DOHH2 (cell line): ENCODE measurements at regions not wholly inside any gene's neighbourhood (a gene's known extent, or its start where the extent isn't known, plus 50 kb on each side); places are given as distances from the start of the nearest gene placed in this dataset.
"Not testable (repeated sequence)": the region's sequence is repeated elsewhere in the genome, so short reads cannot be mapped to it uniquely, and the experiment has no call there.

ENCODE experiments used
- H3F3A ChIP-seq: fragments of 200-600 bp; sonication (generic), shearing (Covaris generic); 2 replicates; pipeline ENCODE4 v1.6.0; 2016; ENCODE audit warnings: antibody characterized with exemption, mild to moderate bottlenecking; ENCODE audit not compliant: control insufficient read depth, insufficient read depth
- H3K27ac ChIP-seq: fragments of 200-600 bp; sonication (generic); 2 replicates; pipeline ENCODE4 v1.5.1; 2014; ENCODE audit warnings: low read depth, mild to moderate bottlenecking, low read length, moderate library complexity
- H3K27me3 ChIP-seq: fragments of 200-600 bp; sonication (generic); 2 replicates; pipeline ENCODE4 v1.6.1; 2014; ENCODE audit warnings: mild to moderate bottlenecking, low read length, mixed read lengths; ENCODE audit not compliant: control insufficient read depth
- H3K36me3 ChIP-seq: fragments of 200-600 bp; sonication (generic); 2 replicates; pipeline ENCODE4 v1.6.1; 2014; ENCODE audit warnings: mild to moderate bottlenecking, low read length, moderate library complexity, mixed read lengths; ENCODE audit not compliant: control insufficient read depth
- H3K4me1 ChIP-seq: fragments of 200-600 bp; sonication (generic); 2 replicates; pipeline ENCODE4 v1.6.1; 2014; ENCODE audit warnings: mild to moderate bottlenecking, low read length, mixed read lengths; ENCODE audit not compliant: control insufficient read depth
- H3K4me2 ChIP-seq: fragments of 200-600 bp; sonication (generic); 2 replicates; pipeline ENCODE4 v1.6.0; 2014; ENCODE audit warnings: mild to moderate bottlenecking, low read length, moderate library complexity
- H3K4me3 ChIP-seq: fragments of 200-600 bp; sonication (generic); 2 replicates; pipeline ENCODE4 v1.5.1; 2014; ENCODE audit warnings: mild to moderate bottlenecking, low read length, mixed read lengths
- H3K79me2 ChIP-seq: fragments of 200-600 bp; sonication (generic); 2 replicates; pipeline ENCODE4 v1.6.1; 2014; ENCODE audit warnings: mild to moderate bottlenecking, low read length, mixed read lengths; ENCODE audit not compliant: control insufficient read depth
- H3K9me2 ChIP-seq: fragments of 200-600 bp; sonication (generic); replicated peaks from 2 replicates; pipeline ENCODE4 v1.6.1; 2014; ENCODE audit warnings: mild to moderate bottlenecking, low read length, mixed read lengths; ENCODE audit not compliant: control insufficient read depth
- H3K9me3 ChIP-seq: fragments of 200-600 bp; sonication (generic); 2 replicates; pipeline ENCODE4 v1.6.1; 2014; ENCODE audit warnings: antibody characterized with exemption, low read length, mixed read lengths; ENCODE audit not compliant: control insufficient read depth, insufficient read depth
- H4K20me1 ChIP-seq: fragments of 200-600 bp; sonication (generic); 2 replicates; pipeline ENCODE4 v1.6.0; 2014; ENCODE audit warnings: low read depth, mild to moderate bottlenecking, antibody characterized with exemption, low read length, moderate library complexity; ENCODE audit not compliant: control insufficient read depth, insufficient read depth
- EZH2phosphoT487 ChIP-seq: fragments of 200-600 bp; sonication (generic); IDR thresholded peaks from 2 replicates; pipeline ENCODE4 v1.6.1; 2017; ENCODE audit warnings: borderline replicate concordance, mild to moderate bottlenecking, antibody characterized with exemption, low read length, moderate library complexity, mixed read lengths
- TF ChIP-seq, protein P1 (sequence below): fragments of 200-600 bp; sonication (generic); IDR thresholded peaks from one replicate; pipeline ENCODE4 v1.5.1; 2014; ENCODE audit warnings: antibody characterized with exemption, mild to moderate bottlenecking, low read depth, low read length; ENCODE audit not compliant: poor library complexity, severe bottlenecking

DNA sequence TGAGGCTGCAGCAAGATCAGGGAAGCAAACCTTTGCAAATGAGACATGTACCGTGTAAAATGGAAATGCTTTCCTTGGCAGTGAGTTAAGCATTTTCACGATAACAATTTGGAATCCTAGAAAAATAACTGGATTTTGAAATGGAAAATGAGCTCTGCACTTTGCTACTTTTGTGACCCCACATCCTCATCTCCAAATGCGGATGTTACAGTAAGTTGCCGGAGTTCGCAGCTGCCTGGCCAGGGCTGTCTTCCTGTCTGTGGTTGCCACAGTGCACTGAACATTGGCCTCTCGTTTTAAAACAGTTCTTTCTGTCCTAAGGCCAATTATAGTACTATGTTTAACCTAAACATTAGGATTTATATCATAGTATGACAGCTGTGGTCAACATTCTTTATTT, 136.2 kb upstream of the FZD8 start:
- Histone ChIP-seq H4K20me1 (no peaks in the 10 kb centered on the region), H3K4me2 (no peak overlapping the region), H3F3A (no peaks in the 10 kb centered on the region), H3K4me3 (no peak overlapping the region), H3K36me3 (no peaks in the 10 kb centered on the region), H3K79me2 (no peaks in the 10 kb centered on the region), H3K4me1 (peaks cover 3% of the 10 kb centered on the region; the same call in 1 of the 2 replicates), H3K9me2 (no peaks in the 10 kb centered on the region), H3K27ac (no peak overlapping the region), H3K9me3 (no peaks in the 10 kb centered on the region), H3K27me3 (no peaks in the 10 kb centered on the region)
- no peak for TF ChIP-seq EZH2phosphoT487
- TF ChIP-seq, protein P1, sequence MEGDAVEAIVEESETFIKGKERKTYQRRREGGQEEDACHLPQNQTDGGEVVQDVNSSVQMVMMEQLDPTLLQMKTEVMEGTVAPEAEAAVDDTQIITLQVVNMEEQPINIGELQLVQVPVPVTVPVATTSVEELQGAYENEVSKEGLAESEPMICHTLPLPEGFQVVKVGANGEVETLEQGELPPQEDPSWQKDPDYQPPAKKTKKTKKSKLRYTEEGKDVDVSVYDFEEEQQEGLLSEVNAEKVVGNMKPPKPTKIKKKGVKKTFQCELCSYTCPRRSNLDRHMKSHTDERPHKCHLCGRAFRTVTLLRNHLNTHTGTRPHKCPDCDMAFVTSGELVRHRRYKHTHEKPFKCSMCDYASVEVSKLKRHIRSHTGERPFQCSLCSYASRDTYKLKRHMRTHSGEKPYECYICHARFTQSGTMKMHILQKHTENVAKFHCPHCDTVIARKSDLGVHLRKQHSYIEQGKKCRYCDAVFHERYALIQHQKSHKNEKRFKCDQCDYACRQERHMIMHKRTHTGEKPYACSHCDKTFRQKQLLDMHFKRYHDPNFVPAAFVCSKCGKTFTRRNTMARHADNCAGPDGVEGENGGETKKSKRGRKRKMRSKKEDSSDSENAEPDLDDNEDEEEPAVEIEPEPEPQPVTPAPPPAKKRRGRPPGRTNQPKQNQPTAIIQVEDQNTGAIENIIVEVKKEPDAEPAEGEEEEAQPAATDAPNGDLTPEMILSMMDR, result no peak

DNA sequence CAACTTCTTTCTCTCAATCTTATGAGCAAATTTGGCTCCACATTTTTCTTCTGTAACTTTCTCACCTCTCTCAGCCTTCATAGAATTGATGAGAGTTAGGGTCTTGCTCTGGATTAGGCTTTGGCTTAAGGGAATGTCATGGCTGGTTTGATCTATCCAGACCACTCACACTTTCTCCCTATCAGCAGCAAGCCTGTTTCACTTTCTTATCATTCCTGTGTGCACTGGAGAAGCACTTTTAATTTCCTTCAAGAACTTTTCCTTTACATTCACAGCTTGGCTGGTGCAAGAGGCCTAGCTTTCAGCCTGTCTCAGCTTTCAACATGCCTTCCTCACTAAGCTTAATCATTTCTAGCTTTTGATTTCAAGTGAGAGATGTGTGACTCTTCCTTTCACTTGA, 134.5 kb upstream of the FZD8 start:
- H3K4me3 ChIP-seq, H3K27me3 ChIP-seq, H3K4me1 ChIP-seq, H3K4me2 ChIP-seq, H3K36me3 ChIP-seq, H4K20me1 ChIP-seq, H3F3A ChIP-seq, H3K9me2 ChIP-seq, H3K79me2 ChIP-seq, H3K9me3 ChIP-seq, H3K27ac ChIP-seq: not testable (repeated sequence)

- no peak overlapping the region for H3K4me3 ChIP-seq
- H3K9me2 ChIP-seq, result no peaks in the 10 kb centered on the region
- no peaks in the 10 kb centered on the region for H4K20me1 ChIP-seq
- peaks cover 3% of the 10 kb centered on the region; the same call in 1 of the 2 replicates for H3K4me1 ChIP-seq
- H3K27ac ChIP-seq, result no peak overlapping the region
- H3K9me3 ChIP-seq, result no peaks in the 10 kb centered on the region
- no peaks in the 10 kb centered on the region for H3F3A ChIP-seq
- no peaks in the 10 kb centered on the region for H3K36me3 ChIP-seq
- H3K4me2 ChIP-seq, result no peak overlapping the region
- TF ChIP-seq, protein P1, result no peak
- TF ChIP-seq EZH2phosphoT487, result no peak
- no peaks in the 10 kb centered on the region for H3K79me2 ChIP-seq
- H3K27me3 ChIP-seq, result no peaks in the 10 kb centered on the region
These were observed 132.0 kb upstream of the FZD8 start for GRCh38 chr10:35774109-35774508.

- TF ChIP-seq, protein P1, result no peak
- no peak for TF ChIP-seq EZH2phosphoT487
- H3F3A ChIP-seq, result no peaks in the 10 kb centered on the region
- H4K20me1 ChIP-seq, result no peaks in the 10 kb centered on the region
- H3K27ac ChIP-seq, result no peak overlapping the region
- H3K9me2 ChIP-seq, result no peaks in the 10 kb centered on the region
- H3K27me3 ChIP-seq, result no peaks in the 10 kb centered on the region
- no peaks in the 10 kb centered on the region for H3K79me2 ChIP-seq
- no peak overlapping the region for H3K4me2 ChIP-seq
- H3K4me1 ChIP-seq, result no peaks in the 10 kb centered on the region
- H3K4me3 ChIP-seq, result no peak overlapping the region
- H3K9me3 ChIP-seq, result no peaks in the 10 kb centered on the region
- no peaks in the 10 kb centered on the region for H3K36me3 ChIP-seq
These were observed 128.8 kb upstream of the FZD8 start for GRCh38 chr10:35770817-35771355.
